GM19099 (cell line): ENCODE measurements at regions not wholly inside any gene's neighbourhood (a gene's known extent, or its start where the extent isn't known, plus 50 kb on each side); places are given as distances from the start of the nearest gene placed in this dataset.

ENCODE experiments used
- POLR2A ChIP-seq: IDR thresholded peaks from 3 replicates; pipeline ENCODE4 v1.6.1; 2011; ENCODE audit warnings: low read depth; ENCODE audit not compliant: insufficient read length; ENCODE audit errors: extremely low read depth

- TF ChIP-seq POLR2A = no peak
These were observed 440.4 kb downstream of the SPRY1 start for GRCh38 chr4:123836851-123837595.

GRCh38 chr4:123838474-123838873 lies 441.9 kb downstream of the SPRY1 start:
- no peak for TF ChIP-seq POLR2A

GRCh38 chr4:123840197-123840596 lies 443.6 kb downstream of the SPRY1 start:
- TF ChIP-seq POLR2A = no peak

- TF ChIP-seq POLR2A = no peak
These were observed 445.0 kb downstream of the SPRY1 start for GRCh38 chr4:123841447-123842121.

GRCh38 chr4:123843137-123843536 lies 446.5 kb downstream of the SPRY1 start:
- TF ChIP-seq POLR2A = no peak

- TF ChIP-seq POLR2A = no peak
These were observed 447.8 kb downstream of the SPRY1 start for GRCh38 chr4:123844374-123844773.

- no peak for TF ChIP-seq POLR2A
These were observed 449.5 kb downstream of the SPRY1 start for GRCh38 chr4:123846092-123846491.

GRCh38 chr4:123846561-123846960 lies 450.0 kb downstream of the SPRY1 start:
- no peak for TF ChIP-seq POLR2A

GRCh38 chr4:123848606-123849005 lies 452.0 kb downstream of the SPRY1 start:
- no peak for TF ChIP-seq POLR2A

GRCh38 chr4:123849495-123849894 lies 452.9 kb downstream of the SPRY1 start:
- TF ChIP-seq POLR2A = no peak

- TF ChIP-seq POLR2A = no peak
These were observed 454.9 kb downstream of the SPRY1 start for GRCh38 chr4:123851521-123851920.

GRCh38 chr4:123853651-123854050 lies 457.1 kb downstream of the SPRY1 start:
- TF ChIP-seq POLR2A = no peak

GRCh38 chr4:123856689-123857545 lies 460.3 kb downstream of the SPRY1 start:
- TF ChIP-seq POLR2A = no peak

- no peak for TF ChIP-seq POLR2A
These were observed 461.9 kb downstream of the SPRY1 start for GRCh38 chr4:123858465-123858864.

- TF ChIP-seq POLR2A = no peak
These were observed 466.2 kb downstream of the SPRY1 start for GRCh38 chr4:123862812-123863211.

GRCh38 chr4:123866796-123867195 lies 470.2 kb downstream of the SPRY1 start:
- no peak for TF ChIP-seq POLR2A

- TF ChIP-seq POLR2A = no peak
These were observed 471.5 kb downstream of the SPRY1 start for GRCh38 chr4:123867910-123868587.
